ENCODE measurements at regions not wholly inside any gene's neighbourhood (a gene's known extent, or its start where the extent isn't known, plus 50 kb on each side); places are given as distances from the start of the nearest gene placed in this dataset.

DNA sequence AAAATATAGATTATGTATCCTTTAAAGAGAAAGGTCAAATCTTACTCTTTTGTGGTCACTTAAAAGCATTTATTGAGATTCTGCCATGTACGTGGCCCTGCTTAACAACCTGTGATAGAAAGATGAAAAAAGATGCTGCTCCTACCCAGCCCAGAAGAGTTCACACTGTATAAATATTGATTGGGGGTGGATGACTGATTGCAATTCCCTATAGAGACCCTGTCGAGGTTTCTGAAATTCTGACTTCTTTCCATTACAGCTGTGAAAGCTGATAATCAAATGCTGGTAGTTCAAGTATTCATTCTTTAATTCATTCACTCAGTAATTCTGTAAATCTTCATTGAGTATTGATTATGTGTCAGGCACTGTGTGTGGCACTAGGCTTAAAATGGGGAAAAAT, 114.1 kb upstream of the CHL1 start:
- intact Hi-C loops (cut with DNase I): no loop called here
- Histone ChIP-seq H3K27me3 (no peaks in the 10 kb centered on the region), H3K4me1 (no peaks in the 10 kb centered on the region), H3K36me3 (no peaks in the 10 kb centered on the region), H3K27ac (no peak overlapping the region), H3K9me3 (no peaks in the 10 kb centered on the region), H3K4me3 (no peak overlapping the region)
- TF ChIP-seq POLR2A (IDR thresholded peaks at IDR 0.05) (no peak), CTCF (IDR thresholded peaks at IDR 0.05) (no peak)
- 69 to 77% methylated on average over 2 of the region's 2 CpGs for WGBS, 2 donors
- no peak for DNase-seq

DNA sequence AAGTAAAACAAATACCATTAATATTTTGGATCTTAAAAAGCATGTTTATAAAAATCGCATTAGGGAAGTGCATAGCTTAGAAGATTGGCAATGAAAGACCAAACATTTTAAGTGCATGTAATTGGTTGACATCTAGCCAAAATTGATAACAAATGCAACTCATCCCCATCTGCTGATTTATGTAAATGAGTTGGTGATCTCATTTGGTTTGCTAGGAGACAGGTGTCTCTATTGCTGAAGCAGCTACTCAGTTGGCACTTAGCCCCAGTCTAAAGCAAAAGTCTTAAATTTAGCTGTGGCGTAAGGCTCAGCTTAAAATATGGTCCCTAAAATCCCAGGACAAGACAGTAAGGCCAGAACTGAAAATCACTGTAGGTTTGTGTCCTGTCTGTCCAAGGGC, 113.5 kb upstream of the CHL1 start:
- H3K27me3 ChIP-seq: no peaks in the 10 kb centered on the region
- H3K9me3 ChIP-seq: no peaks in the 10 kb centered on the region
- H3K4me3 ChIP-seq: no peak overlapping the region
- no peak for DNase-seq
- no peaks in the 10 kb centered on the region for H3K4me1 ChIP-seq
- intact Hi-C loops (cut with DNase I): no loop called here
- TF ChIP-seq CTCF (IDR thresholded peaks at IDR 0.05) (no peak), POLR2A (IDR thresholded peaks at IDR 0.05) (no peak)
- H3K36me3 ChIP-seq: no peaks in the 10 kb centered on the region
- WGBS, 2 donors: 82% methylated on average over 2 of the region's 2 CpGs
- no peak overlapping the region for H3K27ac ChIP-seq

DNA sequence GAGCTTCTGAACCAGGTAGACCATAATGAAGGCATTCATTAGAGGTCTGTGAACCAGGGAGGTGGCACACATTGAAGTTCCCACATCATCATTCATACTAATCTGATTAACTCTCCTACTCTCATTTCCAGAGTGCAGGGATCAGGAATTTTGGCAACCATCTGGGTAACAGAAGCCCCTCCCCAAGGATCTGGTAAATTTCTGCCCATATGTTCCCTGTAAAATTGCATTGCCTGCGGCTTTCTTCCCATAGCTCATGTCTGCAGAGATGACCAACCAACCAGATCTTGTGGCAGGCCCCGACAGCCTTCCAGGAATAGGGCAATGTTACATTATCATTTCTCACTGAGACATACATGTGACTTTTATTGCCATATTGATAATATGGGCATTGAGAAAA, 111.4 kb upstream of the CHL1 start:
- H3K36me3 ChIP-seq: no peaks in the 10 kb centered on the region
- no peak overlapping the region for H3K4me3 ChIP-seq
- DNase-seq: no peak
- no peak for TF ChIP-seq CTCF (IDR thresholded peaks at IDR 0.05)
- TF ChIP-seq POLR2A (IDR thresholded peaks at IDR 0.05): no peak
- H3K9me3 ChIP-seq: no peaks in the 10 kb centered on the region
- no peak overlapping the region for H3K27ac ChIP-seq
- WGBS, 2 donors: 53 to 79% methylated on average over 2 of the region's 2 CpGs
- intact Hi-C loops (cut with DNase I): no loop called here
- no peaks in the 10 kb centered on the region for H3K27me3 ChIP-seq
- no peaks in the 10 kb centered on the region for H3K4me1 ChIP-seq

- TF ChIP-seq CTCF (IDR thresholded peaks at IDR 0.05) (no peak), POLR2A (IDR thresholded peaks at IDR 0.05) (no peak)
- Histone ChIP-seq H3K36me3 (no peaks in the 10 kb centered on the region), H3K9me3 (no peaks in the 10 kb centered on the region), H3K27ac (no peak overlapping the region), H3K4me1 (no peaks in the 10 kb centered on the region), H3K27me3 (no peaks in the 10 kb centered on the region), H3K4me3 (no peak overlapping the region)
- intact Hi-C loops (cut with DNase I): no loop called here
- 57 to 59% methylated on average over 1 of the region's 1 CpG for WGBS, 2 donors
- no peak for DNase-seq
Measured at GRCh38 chr3:88267-88666, 108.3 kb upstream of the CHL1 start.

- Histone ChIP-seq H3K9me3 (no peaks in the 10 kb centered on the region), H3K27me3 (no peaks in the 10 kb centered on the region), H3K4me3 (no peak overlapping the region), H3K27ac (no peak overlapping the region), H3K4me1 (no peaks in the 10 kb centered on the region), H3K36me3 (no peaks in the 10 kb centered on the region)
- WGBS, 2 donors: 86 to 88% methylated on average over 7 of the region's 7 CpGs
- DNase-seq: no peak
- TF ChIP-seq CTCF (IDR thresholded peaks at IDR 0.05): no peak
- TF ChIP-seq POLR2A (IDR thresholded peaks at IDR 0.05): no peak
- intact Hi-C loops (cut with DNase I): no loop called here
Measured at GRCh38 chr3:93746-94145, 102.8 kb upstream of the CHL1 start.

Data from esophagus squamous epithelium (tissue), 5 donors.